ENCODE measurements at regions not wholly inside any gene's neighbourhood (a gene's known extent, or its start where the extent isn't known, plus 50 kb on each side); places are given as distances from the start of the nearest gene placed in this dataset.

DNA sequence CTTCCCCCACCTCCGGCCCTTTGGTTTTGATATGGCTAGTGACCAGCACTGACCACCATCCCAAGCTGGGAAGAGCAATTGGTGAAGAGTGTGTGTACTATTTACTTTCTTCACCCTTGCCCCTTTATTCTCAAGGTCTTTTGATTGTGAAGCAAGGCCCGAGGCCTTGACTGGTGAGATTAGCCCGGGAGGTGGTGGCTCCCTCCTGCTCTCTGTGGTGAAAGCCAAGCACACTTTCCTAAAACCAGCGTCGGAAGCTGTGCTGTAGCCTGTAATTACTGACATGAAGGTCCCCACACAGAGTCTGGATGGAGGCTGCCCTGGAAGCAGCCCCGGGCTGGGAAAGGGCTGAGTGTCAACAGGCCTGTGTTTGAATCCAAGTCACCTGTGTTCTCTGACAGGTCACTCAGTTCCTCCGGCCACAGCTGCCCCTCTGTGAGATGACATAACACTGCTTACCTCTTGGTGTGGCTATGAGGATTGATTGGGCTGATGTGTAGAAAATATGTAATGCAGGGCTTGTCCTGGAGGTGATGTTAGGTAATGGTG is 60.5 kb upstream of the PRR23C start:
- TF ChIP-seq ZNF398 (tag by site-specific recombination; IDR thresholded peaks at IDR 0.05) (no peak), TSHZ1 (tag by site-specific recombination; IDR thresholded peaks at IDR 0.05; ENCODE audit: borderline replicate concordance) (no peak)
- TF ChIP-seq, protein P1, sequence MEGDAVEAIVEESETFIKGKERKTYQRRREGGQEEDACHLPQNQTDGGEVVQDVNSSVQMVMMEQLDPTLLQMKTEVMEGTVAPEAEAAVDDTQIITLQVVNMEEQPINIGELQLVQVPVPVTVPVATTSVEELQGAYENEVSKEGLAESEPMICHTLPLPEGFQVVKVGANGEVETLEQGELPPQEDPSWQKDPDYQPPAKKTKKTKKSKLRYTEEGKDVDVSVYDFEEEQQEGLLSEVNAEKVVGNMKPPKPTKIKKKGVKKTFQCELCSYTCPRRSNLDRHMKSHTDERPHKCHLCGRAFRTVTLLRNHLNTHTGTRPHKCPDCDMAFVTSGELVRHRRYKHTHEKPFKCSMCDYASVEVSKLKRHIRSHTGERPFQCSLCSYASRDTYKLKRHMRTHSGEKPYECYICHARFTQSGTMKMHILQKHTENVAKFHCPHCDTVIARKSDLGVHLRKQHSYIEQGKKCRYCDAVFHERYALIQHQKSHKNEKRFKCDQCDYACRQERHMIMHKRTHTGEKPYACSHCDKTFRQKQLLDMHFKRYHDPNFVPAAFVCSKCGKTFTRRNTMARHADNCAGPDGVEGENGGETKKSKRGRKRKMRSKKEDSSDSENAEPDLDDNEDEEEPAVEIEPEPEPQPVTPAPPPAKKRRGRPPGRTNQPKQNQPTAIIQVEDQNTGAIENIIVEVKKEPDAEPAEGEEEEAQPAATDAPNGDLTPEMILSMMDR (tag by site-specific recombination; IDR thresholded peaks at IDR 0.05): no peak
